ENCODE measurements at regions not wholly inside any gene's neighbourhood (a gene's known extent, or its start where the extent isn't known, plus 50 kb on each side); places are given as distances from the start of the nearest gene placed in this dataset.

DNA sequence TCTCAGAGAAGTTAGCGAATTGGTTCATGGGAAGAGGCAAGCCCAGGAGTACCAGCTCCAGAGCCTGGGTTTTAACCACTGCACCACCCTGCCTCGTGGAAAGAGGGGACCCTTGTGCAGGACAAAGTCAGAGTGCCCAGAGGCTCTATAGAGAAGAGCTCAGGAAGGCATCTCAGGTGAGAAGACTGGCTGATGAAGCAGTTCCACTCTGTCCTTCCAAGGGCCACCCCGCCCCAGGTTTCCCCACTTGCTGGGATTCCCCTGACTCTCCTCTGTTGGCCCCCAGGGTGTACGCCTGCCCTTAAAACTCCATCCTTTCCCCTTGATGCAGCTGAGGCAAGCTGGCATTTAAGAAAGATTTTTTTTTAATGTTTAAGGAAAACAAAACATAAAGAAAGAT, 265.8 kb downstream of the BUD13 start:
- H3K4me1 ChIP-seq (ENCODE audit: control insufficient read depth, insufficient read depth, low read length): peaks cover 42% of the 10 kb centered on the region
- H3K4me3 ChIP-seq (ENCODE audit: low read depth, low read length): no peak overlapping the region
- 93% methylated on average over 2 of the region's 4 CpGs for WGBS (ENCODE audit: insufficient coverage)
- H3K27me3 ChIP-seq (ENCODE audit: control insufficient read depth, insufficient read depth, low read length): peaks cover 7% of the 10 kb centered on the region
- H3K9me3 ChIP-seq (ENCODE audit: control insufficient read depth, insufficient read depth, low read length): no peaks in the 10 kb centered on the region
- H3K36me3 ChIP-seq (ENCODE audit: control insufficient read depth, insufficient read depth, low read length): no peaks in the 10 kb centered on the region
- no peak overlapping the region for H3K27ac ChIP-seq (ENCODE audit: low read depth, low read length)
- DNase-seq (ENCODE audit: low read depth in 4 of 6, low spot score in 6 of 6): no peak

DNA sequence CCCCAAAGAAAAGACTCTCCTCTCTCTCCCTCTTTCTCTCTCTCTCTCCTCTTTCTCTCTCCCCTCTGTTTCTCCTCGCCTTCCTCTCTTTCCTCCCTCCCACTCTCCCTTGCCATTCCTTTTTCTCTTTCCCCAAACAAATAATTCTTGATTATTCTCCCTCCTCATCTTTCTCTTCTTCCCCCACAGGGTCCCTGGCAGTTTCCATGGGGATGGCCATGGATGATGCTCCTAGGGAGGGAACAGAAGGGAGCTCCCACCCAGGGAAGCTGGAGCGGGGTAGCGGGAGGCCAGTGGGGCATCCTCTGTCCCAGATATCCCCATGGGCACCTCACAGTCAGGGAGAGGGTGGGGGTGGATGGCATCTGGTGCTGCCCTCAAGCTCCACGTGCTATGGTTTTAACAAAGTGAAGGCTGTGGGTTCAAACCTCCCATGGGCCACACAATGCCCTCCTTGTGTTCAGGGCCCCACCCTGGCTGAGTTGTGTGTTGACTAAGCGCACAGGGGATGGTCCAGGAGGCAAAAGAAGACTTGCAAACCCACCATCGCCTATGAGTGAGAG, 266.4 kb downstream of the BUD13 start:
- Histone ChIP-seq H3K27ac (ENCODE audit: low read depth, low read length) (peak overlapping the region; percentile 6), H3K4me3 (ENCODE audit: low read depth, low read length) (no peak overlapping the region), H3K9me3 (ENCODE audit: control insufficient read depth, insufficient read depth, low read length) (no peaks in the 10 kb centered on the region), H3K4me1 (ENCODE audit: control insufficient read depth, insufficient read depth, low read length) (peaks cover 44% of the 10 kb centered on the region), H3K27me3 (ENCODE audit: control insufficient read depth, insufficient read depth, low read length) (peaks cover 7% of the 10 kb centered on the region), H3K36me3 (ENCODE audit: control insufficient read depth, insufficient read depth, low read length) (no peaks in the 10 kb centered on the region)
- WGBS (ENCODE audit: insufficient coverage): 53% methylated on average over 5 of the region's 6 CpGs
- DNase-seq (ENCODE audit: low read depth in 4 of 6, low spot score in 6 of 6): peak in 1 of 6 donors; percentile 68

- no peaks in the 10 kb centered on the region for H3K36me3 ChIP-seq (ENCODE audit: control insufficient read depth, insufficient read depth, low read length)
These were observed 267.2 kb downstream of the BUD13 start for GRCh38 chr11:116505298-116506262.

DNA sequence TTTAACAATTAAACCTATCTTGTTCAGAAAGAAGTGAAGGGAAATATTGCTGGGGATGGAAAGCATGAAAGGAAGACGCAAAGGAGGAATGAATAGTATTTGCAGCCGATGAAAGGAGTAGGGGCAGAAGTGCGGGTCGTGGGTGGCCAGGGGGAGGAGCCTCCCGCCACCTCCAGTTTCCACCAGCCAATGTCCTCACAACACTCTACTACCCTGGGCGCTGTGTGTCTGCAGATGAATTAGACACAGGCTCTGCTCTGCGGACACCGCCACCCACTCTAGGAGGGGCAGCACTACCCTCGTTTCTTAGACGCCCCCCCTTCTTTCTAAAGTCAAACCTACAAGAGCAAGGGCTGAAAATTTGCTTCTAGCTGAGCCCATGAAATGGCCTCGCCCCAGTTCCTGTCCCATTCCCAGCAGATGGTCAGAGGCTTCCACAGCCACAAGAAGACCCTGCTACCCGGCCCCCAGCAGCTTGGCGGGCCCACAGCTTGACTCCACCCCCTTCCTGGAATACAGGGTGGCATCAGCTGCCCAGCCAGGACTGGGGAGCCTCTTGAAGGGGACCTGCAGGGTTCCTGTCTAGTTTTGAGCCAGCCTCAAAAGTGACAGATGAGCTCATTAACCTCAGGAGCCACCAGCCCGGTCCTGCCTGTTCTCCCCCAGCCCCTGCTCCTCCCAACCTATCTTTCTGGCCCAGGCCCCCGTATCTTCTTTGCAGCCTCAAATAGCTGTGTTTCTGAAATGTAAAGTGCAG, 268.1 kb downstream of the BUD13 start:
- H3K27ac ChIP-seq (ENCODE audit: low read depth, low read length): no peak overlapping the region
- H3K9me3 ChIP-seq (ENCODE audit: control insufficient read depth, insufficient read depth, low read length): no peaks in the 10 kb centered on the region
- peaks cover 11% of the 10 kb centered on the region for H3K27me3 ChIP-seq (ENCODE audit: control insufficient read depth, insufficient read depth, low read length)
- WGBS (ENCODE audit: insufficient coverage): 63% methylated on average over 13 of the region's 15 CpGs
- DNase-seq (ENCODE audit: low read depth in 4 of 6, low spot score in 6 of 6): peak in 1 of 6 donors; percentile 45
- H3K4me1 ChIP-seq (ENCODE audit: control insufficient read depth, insufficient read depth, low read length): peaks cover 55% of the 10 kb centered on the region
- H3K36me3 ChIP-seq (ENCODE audit: control insufficient read depth, insufficient read depth, low read length): no peaks in the 10 kb centered on the region
- H3K4me3 ChIP-seq (ENCODE audit: low read depth, low read length): no peak overlapping the region

More at GRCh38 chr11:116505298-116506262, 267.2 kb downstream of the BUD13 start:
- no peak overlapping the region for H3K4me3 ChIP-seq (ENCODE audit: low read depth, low read length)
- WGBS (ENCODE audit: insufficient coverage): 29% methylated on average over 6 of the region's 12 CpGs
- no peaks in the 10 kb centered on the region for H3K9me3 ChIP-seq (ENCODE audit: control insufficient read depth, insufficient read depth, low read length)
- H3K4me1 ChIP-seq (ENCODE audit: control insufficient read depth, insufficient read depth, low read length): peaks cover 51% of the 10 kb centered on the region
- peak in 2 of 6 donors; percentile 85 to 95 for DNase-seq (ENCODE audit: low read depth in 4 of 6, low spot score in 6 of 6)
- H3K27me3 ChIP-seq (ENCODE audit: control insufficient read depth, insufficient read depth, low read length): peaks cover 9% of the 10 kb centered on the region
- peak overlapping the region; percentile 6 for H3K27ac ChIP-seq (ENCODE audit: low read depth, low read length)

DNA sequence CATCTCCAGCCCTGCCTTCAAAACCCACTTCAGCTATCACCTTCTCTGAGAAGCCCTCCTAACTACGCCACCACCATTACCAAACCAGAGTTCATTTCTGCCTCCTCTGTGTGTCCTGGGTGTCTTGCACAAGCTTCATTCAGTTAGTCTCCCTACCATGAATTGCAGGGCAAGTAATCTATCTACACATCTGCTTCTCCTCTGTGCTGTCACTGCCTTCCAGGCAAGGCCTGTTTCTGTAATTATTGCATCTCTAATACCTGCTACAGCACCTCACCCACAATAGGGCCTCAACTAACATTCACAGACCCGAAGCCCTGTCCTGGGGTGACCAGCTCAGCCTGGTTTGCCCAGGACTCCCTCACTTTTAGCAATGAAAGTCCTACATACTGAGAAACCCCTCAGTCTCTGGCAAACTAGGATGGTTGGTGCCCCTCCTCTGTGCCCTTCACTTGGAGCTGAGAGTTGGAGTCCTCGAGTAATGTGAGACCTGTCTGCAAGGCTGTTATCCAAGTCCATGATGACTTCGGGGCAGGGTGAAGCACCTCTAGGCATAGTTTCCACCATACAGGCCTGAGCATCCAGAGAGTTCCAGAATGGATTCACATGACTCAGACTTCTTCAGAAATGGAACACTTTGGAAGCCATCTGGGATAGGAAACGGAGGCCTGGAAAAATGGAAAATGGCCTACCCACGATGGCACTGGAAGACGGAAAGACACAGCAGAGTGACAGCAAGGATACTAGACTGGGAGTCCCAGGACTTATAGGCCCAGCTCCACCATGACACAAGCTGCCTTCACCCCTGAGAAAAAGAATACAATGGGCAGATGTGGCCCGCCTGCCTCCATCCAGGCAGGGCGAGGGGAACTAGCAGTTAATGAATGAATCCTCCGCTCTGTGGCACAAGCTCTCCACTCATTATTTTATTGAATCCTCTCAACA, 269.3 kb downstream of the BUD13 start:
- Histone ChIP-seq H3K27ac (ENCODE audit: low read depth, low read length) (no peak overlapping the region), H3K4me3 (ENCODE audit: low read depth, low read length) (no peak overlapping the region), H3K4me1 (ENCODE audit: control insufficient read depth, insufficient read depth, low read length) (peaks cover 61% of the 10 kb centered on the region), H3K27me3 (ENCODE audit: control insufficient read depth, insufficient read depth, low read length) (peaks cover 16% of the 10 kb centered on the region), H3K36me3 (ENCODE audit: control insufficient read depth, insufficient read depth, low read length) (no peaks in the 10 kb centered on the region), H3K9me3 (ENCODE audit: control insufficient read depth, insufficient read depth, low read length) (no peaks in the 10 kb centered on the region)
- DNase-seq (ENCODE audit: low read depth in 4 of 6, low spot score in 6 of 6): no peak
- 92% methylated on average over 7 of the region's 10 CpGs for WGBS (ENCODE audit: insufficient coverage)

DNA sequence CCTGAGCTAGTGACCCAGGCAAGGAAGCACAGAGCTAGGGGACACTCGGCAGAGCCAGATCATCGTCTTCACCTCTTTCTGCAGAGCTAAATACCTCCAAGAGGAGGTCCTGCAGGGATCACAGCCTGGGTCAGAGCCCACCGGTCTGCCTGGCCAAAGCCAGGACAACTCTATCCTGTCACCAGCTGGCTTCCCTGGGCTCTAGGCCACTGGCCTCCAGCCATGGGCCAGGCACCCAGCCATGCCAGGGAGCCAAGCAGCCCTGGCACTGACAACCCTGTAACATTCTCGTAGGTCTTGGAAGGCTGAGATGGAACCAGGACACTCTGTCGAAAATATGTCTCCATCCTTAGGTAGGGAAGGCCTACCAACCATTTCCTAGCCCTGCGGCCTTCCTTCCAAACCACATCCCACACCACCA, 270.1 kb downstream of the BUD13 start:
- Histone ChIP-seq H3K36me3 (ENCODE audit: control insufficient read depth, insufficient read depth, low read length) (no peaks in the 10 kb centered on the region), H3K27ac (ENCODE audit: low read depth, low read length) (no peak overlapping the region), H3K4me1 (ENCODE audit: control insufficient read depth, insufficient read depth, low read length) (peaks cover 61% of the 10 kb centered on the region), H3K4me3 (ENCODE audit: low read depth, low read length) (no peak overlapping the region), H3K27me3 (ENCODE audit: control insufficient read depth, insufficient read depth, low read length) (peaks cover 13% of the 10 kb centered on the region), H3K9me3 (ENCODE audit: control insufficient read depth, insufficient read depth, low read length) (no peaks in the 10 kb centered on the region)
- DNase-seq (ENCODE audit: low read depth in 4 of 6, low spot score in 6 of 6): peak in 1 of 6 donors; percentile 69
- 69% methylated on average over 6 of the region's 6 CpGs for whole genome bisulfite sequencing (ENCODE audit: insufficient coverage)

DNA sequence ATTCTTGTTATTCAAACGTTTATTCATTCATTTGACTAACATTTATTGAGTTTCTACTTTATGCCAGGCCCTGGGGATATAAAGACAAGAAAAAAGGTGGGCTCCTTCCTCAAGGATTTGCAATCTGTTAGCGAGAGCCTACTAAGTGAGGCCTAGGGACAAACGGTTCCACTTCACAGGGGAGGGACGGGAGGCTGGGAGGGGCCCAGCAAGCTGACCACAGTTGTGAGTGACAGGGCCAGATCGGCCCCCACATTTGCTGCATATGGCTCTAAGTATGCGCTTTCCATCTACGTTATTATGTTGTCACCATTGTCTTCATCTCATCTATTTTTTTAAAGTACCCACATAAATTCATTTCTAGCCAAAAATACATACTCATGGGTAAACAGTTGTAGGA, 271.1 kb downstream of the BUD13 start:
- Histone ChIP-seq H3K9me3 (ENCODE audit: control insufficient read depth, insufficient read depth, low read length) (no peaks in the 10 kb centered on the region), H3K27ac (ENCODE audit: low read depth, low read length) (no peak overlapping the region), H3K27me3 (ENCODE audit: control insufficient read depth, insufficient read depth, low read length) (peaks cover 13% of the 10 kb centered on the region), H3K4me3 (ENCODE audit: low read depth, low read length) (no peak overlapping the region), H3K4me1 (ENCODE audit: control insufficient read depth, insufficient read depth, low read length) (peaks cover 57% of the 10 kb centered on the region), H3K36me3 (ENCODE audit: control insufficient read depth, insufficient read depth, low read length) (no peaks in the 10 kb centered on the region)
- 63% methylated on average over 6 of the region's 7 CpGs for WGBS (ENCODE audit: insufficient coverage)
- peak in 1 of 6 donors; percentile 23 for DNase-seq (ENCODE audit: low read depth in 4 of 6, low spot score in 6 of 6)

GRCh38 chr11:116500947-116501602, 271.7 kb downstream of the BUD13 start:
- peaks cover 51% of the 10 kb centered on the region for H3K4me1 ChIP-seq (ENCODE audit: control insufficient read depth, insufficient read depth, low read length)
- 12% methylated on average over 5 of the region's 18 CpGs for WGBS (ENCODE audit: insufficient coverage)
- H3K36me3 ChIP-seq (ENCODE audit: control insufficient read depth, insufficient read depth, low read length): no peaks in the 10 kb centered on the region
- H3K9me3 ChIP-seq (ENCODE audit: control insufficient read depth, insufficient read depth, low read length): no peaks in the 10 kb centered on the region
- DNase-seq (ENCODE audit: low read depth in 4 of 6, low spot score in 6 of 6): peak; percentile 29 to 92 (median 52)
- H3K27ac ChIP-seq (ENCODE audit: low read depth, low read length): peak overlapping the region; percentile 16
- H3K4me3 ChIP-seq (ENCODE audit: low read depth, low read length): no peak overlapping the region
- H3K27me3 ChIP-seq (ENCODE audit: control insufficient read depth, insufficient read depth, low read length): peaks cover 13% of the 10 kb centered on the region
